GM12878 (cell line): ENCODE measurements at regions not wholly inside any gene's neighbourhood (a gene's known extent, or its start where the extent isn't known, plus 50 kb on each side); places are given as distances from the start of the nearest gene placed in this dataset.

ENCODE experiments used
- GATAD2B ChIP-seq: fragments of 450-650 bp; conservative IDR thresholded peaks from 2 replicates; pipeline ENCODE4 v1.6.1; 2017; ENCODE audit warnings: low read depth, mild to moderate bottlenecking, moderate library complexity
- IRF4 ChIP-seq: IDR thresholded peaks from 2 replicates; pipeline ENCODE4 v1.6.1; 2011; ENCODE audit warnings: low read depth, low read length
- IRF5 ChIP-seq: fragments of 450-650 bp; IDR thresholded peaks from 2 replicates; pipeline ENCODE4 v1.6.1; 2017; ENCODE audit warnings: borderline replicate concordance
- RELB ChIP-seq: fragments of 450-650 bp; IDR thresholded peaks from 2 replicates; pipeline ENCODE4 v1.6.1; 2017; ENCODE audit warnings: low read depth, mild to moderate bottlenecking, moderate library complexity
- SUPT20H ChIP-seq: IDR thresholded peaks from 2 replicates; pipeline ENCODE4 v1.6.1; 2011; ENCODE audit warnings: low read depth, mild to moderate bottlenecking, low read length, moderate library complexity, borderline replicate concordance; ENCODE audit not compliant: control insufficient read depth
- TBL1XR1 ChIP-seq: IDR thresholded peaks from 2 replicates; pipeline ENCODE4 v1.6.1; 2012; ENCODE audit warnings: low read depth, low read length, improper control_type of control experiment
- ZBTB40 ChIP-seq: fragments of 450-650 bp; IDR thresholded peaks from 2 replicates; pipeline ENCODE4 v1.6.1; 2016; ENCODE audit warnings: mild to moderate bottlenecking, moderate library complexity, borderline replicate concordance

- TF ChIP-seq ZBTB40 (no peak), TBL1XR1 (no peak), SUPT20H (no peak), IRF4 (no peak), GATAD2B (no peak), RELB (no peak), IRF5 (no peak)
Measured at GRCh38 chr22:49676230-49676629, 151.4 kb downstream of the BRD1 start (continued).
